Nephron (organoid): ENCODE measurements at regions not wholly inside any gene's neighbourhood (a gene's known extent, or its start where the extent isn't known, plus 50 kb on each side); places are given as distances from the start of the nearest gene placed in this dataset.
A peak's percentile ranks its signal among the peaks of the same experiment; 100 is the strongest.

Experiments
- H3K27ac Mint-ChIP-seq, 3 experiments: 2 replicates each; pipeline ENCODE4 v1.8.0; 2020; ENCODE audit warnings: mixed read lengths in 3 of 3, mild to moderate bottlenecking in 2 of 3, moderate library complexity in 1 of 3
- H3K27me3 Mint-ChIP-seq: 2 replicates; pipeline ENCODE4 v1.8.0; 2021; ENCODE audit warnings: low read depth, mild to moderate bottlenecking, moderate library complexity, mixed read lengths
- H3K36me3 Mint-ChIP-seq: 2 replicates; pipeline ENCODE4 v1.8.0; 2020; ENCODE audit warnings: low read depth, mixed read lengths
- H3K4me1 Mint-ChIP-seq: 2 replicates; pipeline ENCODE4 v1.8.0; 2020; ENCODE audit warnings: mixed read lengths
- H3K4me3 Mint-ChIP-seq, 3 experiments: 2 replicates each; pipeline ENCODE4 v1.8.0; 2020; ENCODE audit warnings: mild to moderate bottlenecking in 3 of 3, mixed read lengths in 3 of 3, moderate library complexity in 2 of 3
- H3K9me3 Mint-ChIP-seq: 2 replicates; pipeline ENCODE4 v1.8.0; 2020; ENCODE audit warnings: mixed read lengths
- TF ChIP-seq, protein P1 (sequence below), 3 experiments: fragments of 200-600 bp; sonication (generic); IDR thresholded peaks; one replicate each; pipeline ENCODE4 v1.5.0; 2021; ENCODE audit warnings: antibody characterized with exemption in 3 of 3; ENCODE audit not compliant: unreplicated experiment in 3 of 3

DNA sequence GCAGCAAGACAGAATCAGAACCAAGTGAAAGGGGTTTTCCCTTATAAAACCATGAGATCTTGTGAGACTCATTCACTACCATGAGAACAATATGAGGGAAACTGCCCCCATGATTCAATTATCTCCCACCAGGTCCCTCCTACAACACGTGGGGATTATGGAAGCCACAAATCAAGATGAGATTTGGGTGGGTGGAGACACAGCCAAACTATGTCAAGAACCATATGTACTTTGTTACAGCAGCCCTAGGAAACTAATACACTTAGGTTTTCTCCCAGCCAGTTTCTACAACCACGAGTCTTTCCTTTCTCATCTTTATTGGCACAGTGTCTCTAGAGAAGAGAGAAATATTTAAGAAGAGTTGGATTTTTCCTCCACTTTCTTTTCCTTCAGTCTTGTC lies 72.6 kb downstream of the BTG1 start:
- Mint-ChIP-seq H3K36me3 (no peaks in the 10 kb centered on the region), H3K27ac (no peak overlapping the region), H3K4me3 (no peak overlapping the region), H3K27me3 (no peaks in the 10 kb centered on the region), H3K9me3 (no peaks in the 10 kb centered on the region), H3K4me1 (peaks cover 42% of the 10 kb centered on the region)
- TF ChIP-seq, protein P1, sequence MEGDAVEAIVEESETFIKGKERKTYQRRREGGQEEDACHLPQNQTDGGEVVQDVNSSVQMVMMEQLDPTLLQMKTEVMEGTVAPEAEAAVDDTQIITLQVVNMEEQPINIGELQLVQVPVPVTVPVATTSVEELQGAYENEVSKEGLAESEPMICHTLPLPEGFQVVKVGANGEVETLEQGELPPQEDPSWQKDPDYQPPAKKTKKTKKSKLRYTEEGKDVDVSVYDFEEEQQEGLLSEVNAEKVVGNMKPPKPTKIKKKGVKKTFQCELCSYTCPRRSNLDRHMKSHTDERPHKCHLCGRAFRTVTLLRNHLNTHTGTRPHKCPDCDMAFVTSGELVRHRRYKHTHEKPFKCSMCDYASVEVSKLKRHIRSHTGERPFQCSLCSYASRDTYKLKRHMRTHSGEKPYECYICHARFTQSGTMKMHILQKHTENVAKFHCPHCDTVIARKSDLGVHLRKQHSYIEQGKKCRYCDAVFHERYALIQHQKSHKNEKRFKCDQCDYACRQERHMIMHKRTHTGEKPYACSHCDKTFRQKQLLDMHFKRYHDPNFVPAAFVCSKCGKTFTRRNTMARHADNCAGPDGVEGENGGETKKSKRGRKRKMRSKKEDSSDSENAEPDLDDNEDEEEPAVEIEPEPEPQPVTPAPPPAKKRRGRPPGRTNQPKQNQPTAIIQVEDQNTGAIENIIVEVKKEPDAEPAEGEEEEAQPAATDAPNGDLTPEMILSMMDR (IDR thresholded peaks at IDR 0.05; ENCODE audit: unreplicated experiment in 3 of 3), result no peak

DNA sequence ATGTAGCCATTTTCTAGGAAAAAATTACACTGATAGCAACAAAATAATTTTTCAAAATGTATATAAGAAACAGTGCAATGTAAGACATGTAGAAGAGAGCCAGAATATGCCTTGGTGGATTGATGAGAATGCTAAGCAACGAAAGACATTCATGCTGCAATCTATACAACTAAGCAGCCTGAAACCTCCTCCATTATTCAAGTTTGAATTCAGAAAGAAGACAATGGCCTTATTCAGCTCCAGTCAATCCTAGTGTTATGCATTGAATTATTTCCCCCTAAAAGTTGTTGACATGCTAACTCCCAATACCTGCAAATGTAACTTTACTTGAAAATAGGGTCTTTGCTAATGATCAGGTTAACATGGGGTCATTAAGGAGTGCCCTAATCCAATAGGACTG lies 73.5 kb downstream of the BTG1 start:
- TF ChIP-seq, protein P1 (IDR thresholded peaks at IDR 0.05; ENCODE audit: unreplicated experiment in 3 of 3), result no peak

DNA sequence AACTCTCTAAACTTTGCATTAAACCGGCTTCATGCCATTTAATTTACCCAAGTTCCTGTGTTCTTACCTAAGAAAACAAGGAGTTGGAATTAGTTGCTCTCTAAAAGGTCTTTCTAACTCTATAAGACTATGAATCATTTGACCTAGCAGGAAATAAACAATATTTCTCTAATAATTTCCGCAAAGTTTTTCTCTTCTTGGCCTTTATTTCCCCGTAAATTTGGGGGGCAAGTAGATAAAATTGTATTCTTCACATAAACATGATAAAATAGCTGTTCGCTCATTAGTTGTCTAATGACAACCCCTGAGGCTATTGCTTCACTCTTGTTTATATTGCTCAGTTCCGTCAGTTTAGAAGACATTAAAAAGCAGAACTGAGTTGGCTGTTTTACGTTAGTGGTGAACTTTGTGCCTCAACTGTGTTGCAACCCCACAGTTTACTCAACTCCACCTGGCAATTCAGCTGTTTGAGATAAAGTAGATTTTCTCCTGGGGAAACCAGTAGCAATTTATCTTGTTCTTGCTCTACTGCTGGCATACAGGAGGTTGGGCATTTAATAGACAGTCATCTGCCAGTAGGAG lies 74.7 kb downstream of the BTG1 start:
- no peaks in the 10 kb centered on the region for H3K27me3 Mint-ChIP-seq

More for the DNA sequence above, 73.5 kb downstream of the BTG1 start:
- H3K36me3 Mint-ChIP-seq, result no peaks in the 10 kb centered on the region
- H3K9me3 Mint-ChIP-seq, result no peaks in the 10 kb centered on the region
- no peak overlapping the region for H3K4me3 Mint-ChIP-seq
- H3K4me1 Mint-ChIP-seq, result peaks cover 38% of the 10 kb centered on the region
- no peaks in the 10 kb centered on the region for H3K27me3 Mint-ChIP-seq
- no peak overlapping the region for H3K27ac Mint-ChIP-seq

DNA sequence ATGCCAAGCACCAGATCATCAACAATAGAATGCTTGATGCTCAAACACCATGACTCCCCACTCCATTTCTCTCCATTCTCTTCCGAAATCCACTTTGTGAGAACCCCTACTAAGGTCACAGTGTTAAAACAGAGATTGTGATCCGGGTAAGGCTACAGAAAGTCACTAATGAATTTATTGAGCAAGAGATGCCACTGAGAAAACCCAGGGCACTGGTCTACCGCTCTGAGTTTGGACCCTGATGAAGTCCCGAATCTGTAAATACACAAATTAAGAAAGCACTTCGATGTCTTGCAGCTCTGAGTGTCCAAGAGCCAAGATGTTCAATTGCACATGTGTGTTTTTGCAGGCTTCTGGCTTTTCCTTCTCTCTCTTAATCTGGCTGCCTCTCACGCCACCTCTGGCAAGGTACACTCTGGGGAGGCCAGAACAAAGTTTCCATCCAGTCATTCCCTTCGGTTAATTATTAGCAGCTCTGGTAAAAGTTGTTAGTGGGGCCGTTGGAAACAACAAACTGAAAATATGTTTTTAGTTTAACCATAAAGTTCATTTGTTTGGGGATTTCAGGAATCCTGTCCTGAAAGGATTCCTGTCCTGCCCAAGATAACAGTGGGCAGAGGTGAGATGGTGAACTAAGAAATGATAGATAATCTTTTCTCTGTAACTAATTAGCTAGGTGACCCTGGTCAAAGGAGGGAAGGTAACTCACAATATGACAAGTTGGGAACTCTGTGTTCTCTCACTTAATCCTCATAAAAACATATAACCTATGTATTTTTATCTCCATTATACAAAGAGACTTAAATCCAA lies 75.4 kb downstream of the BTG1 start:
- Mint-ChIP-seq H3K9me3 (no peaks in the 10 kb centered on the region), H3K36me3 (no peaks in the 10 kb centered on the region), H3K27ac (peak overlapping the region; percentile 50 to 85 (median 83)), H3K4me3 (peak overlapping the region in 1 of 3 experiments; percentile 0), H3K4me1 (peaks cover 26% of the 10 kb centered on the region), H3K27me3 (no peaks in the 10 kb centered on the region)
- TF ChIP-seq, protein P1 (IDR thresholded peaks at IDR 0.05; ENCODE audit: unreplicated experiment in 3 of 3), result no peak

More for the DNA sequence above, 74.7 kb downstream of the BTG1 start:
- Mint-ChIP-seq H3K4me3 (no peak overlapping the region), H3K4me1 (peaks cover 31% of the 10 kb centered on the region), H3K36me3 (no peaks in the 10 kb centered on the region), H3K9me3 (no peaks in the 10 kb centered on the region), H3K27ac (peak overlapping the region; percentile 50 to 85 (median 83))
- TF ChIP-seq, protein P1 (IDR thresholded peaks at IDR 0.05; ENCODE audit: unreplicated experiment in 3 of 3), result no peak

DNA sequence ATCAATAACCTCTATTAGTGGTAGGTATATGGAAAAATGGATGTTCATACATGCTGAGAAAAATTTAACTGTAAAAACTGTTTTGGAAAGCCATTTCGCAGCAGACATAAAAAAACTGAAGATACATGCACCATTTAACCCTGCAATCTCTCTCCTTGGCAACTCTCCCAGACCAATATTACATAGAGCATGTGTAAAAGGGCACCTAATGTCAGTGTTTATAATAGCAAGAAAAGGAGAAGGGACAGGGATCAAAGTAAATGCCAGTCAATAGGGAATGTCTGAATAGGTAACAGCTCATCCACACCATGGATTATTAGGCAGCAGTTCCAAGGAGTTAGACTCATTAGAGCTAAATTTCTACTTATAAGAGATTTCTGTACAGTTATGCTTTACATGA lies 77.2 kb downstream of the BTG1 start:
- no peaks in the 10 kb centered on the region for H3K36me3 Mint-ChIP-seq
- H3K27me3 Mint-ChIP-seq, result no peaks in the 10 kb centered on the region
- TF ChIP-seq, protein P1 (IDR thresholded peaks at IDR 0.05; ENCODE audit: unreplicated experiment in 3 of 3), result no peak
- H3K4me1 Mint-ChIP-seq, result peaks cover 28% of the 10 kb centered on the region
- H3K27ac Mint-ChIP-seq, result peak overlapping the region; percentile 9 to 25 (median 23)
- no peak overlapping the region for H3K4me3 Mint-ChIP-seq
- no peaks in the 10 kb centered on the region for H3K9me3 Mint-ChIP-seq
